ENCODE measurements at regions not wholly inside any gene's neighbourhood (a gene's known extent, or its start where the extent isn't known, plus 50 kb on each side); places are given as distances from the start of the nearest gene placed in this dataset.

DNA sequence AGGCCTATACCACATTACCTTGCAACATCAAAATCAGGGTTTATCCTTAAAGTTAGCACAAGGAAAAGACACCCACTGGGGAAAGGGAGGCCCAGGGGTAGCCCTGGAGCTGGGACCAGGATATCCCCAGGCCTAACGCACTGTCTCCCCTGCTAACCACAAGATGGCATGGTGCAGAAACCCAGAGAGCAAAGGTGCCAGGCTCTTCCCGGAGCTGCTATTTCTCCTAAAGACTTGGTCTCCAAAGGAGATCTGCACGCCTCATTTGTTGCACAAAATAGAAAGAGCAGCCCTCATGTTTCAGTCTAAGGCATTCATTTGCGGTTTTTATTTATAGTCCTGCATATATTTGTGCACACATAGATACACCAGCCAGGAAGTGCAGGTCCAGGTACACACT is 408.6 kb downstream of the SOX9 start:
- Mint-ChIP-seq H3K9me3 (no peaks in the 10 kb centered on the region), H3K4me1 (no peaks in the 10 kb centered on the region)

DNA sequence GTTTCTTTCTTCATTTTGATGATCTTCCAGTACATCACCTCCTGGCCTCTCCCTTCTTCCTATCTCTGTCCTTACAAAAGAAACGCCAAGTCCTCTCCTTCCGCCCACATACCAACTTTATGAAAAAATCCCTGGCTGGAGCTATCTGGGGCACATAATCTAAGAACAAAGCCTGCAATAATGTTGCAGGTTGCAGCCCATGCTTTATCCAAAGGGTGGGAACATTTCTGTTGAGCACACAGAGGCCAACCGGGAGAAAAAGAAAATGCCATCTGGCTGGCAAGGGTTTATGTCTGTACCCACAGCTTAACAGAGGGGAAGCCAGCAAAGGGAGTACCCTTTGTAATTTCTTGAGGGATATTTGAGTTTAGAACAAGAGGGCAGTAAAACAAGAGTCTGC is 409.6 kb downstream of the SOX9 start:
- Mint-ChIP-seq H3K9me3 (peaks cover 3% of the 10 kb centered on the region), H3K4me3 (no peak overlapping the region), H3K27me3 (peaks cover 5% of the 10 kb centered on the region), H3K4me1 (no peaks in the 10 kb centered on the region), H3K36me3 (no peaks in the 10 kb centered on the region), H3K27ac (no peak overlapping the region)
- DNase-seq (no peak), ATAC-seq (ENCODE audit: low read depth) (no peak)
- POLR2A ChIA-PET: no interaction called here

More for the DNA sequence above, 408.6 kb downstream of the SOX9 start:
- Mint-ChIP-seq H3K27ac (no peak overlapping the region), H3K27me3 (peaks cover 7% of the 10 kb centered on the region), H3K36me3 (no peaks in the 10 kb centered on the region), H3K4me3 (no peak overlapping the region)
- no peak for ATAC-seq (ENCODE audit: low read depth)
- POLR2A ChIA-PET: no interaction called here
- no peak for DNase-seq

DNA sequence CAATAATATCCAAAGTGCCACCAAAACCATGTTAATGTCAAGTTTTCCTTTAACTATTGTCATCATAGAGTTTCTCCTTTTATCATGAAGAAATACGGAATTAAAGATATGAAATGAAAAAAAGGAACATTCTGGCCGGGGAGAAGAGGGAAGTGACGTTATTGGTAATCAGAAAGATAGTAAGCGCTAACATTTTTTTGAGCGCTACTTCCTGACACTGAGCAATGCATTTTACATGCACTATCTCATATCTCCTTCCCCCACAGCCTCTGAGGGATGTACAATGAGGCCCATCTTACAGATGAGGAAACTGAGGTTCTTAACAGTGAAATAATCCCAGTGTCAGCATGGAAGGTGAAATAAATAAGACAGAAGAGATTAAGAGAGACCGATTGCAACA is 410.9 kb downstream of the SOX9 start:
- DNase-seq (no peak), ATAC-seq (ENCODE audit: low read depth) (no peak)
- Mint-ChIP-seq H3K27ac (no peak overlapping the region), H3K9me3 (peaks cover 3% of the 10 kb centered on the region), H3K36me3 (no peaks in the 10 kb centered on the region), H3K27me3 (peaks cover 5% of the 10 kb centered on the region), H3K4me1 (no peaks in the 10 kb centered on the region), H3K4me3 (no peak overlapping the region)
- POLR2A ChIA-PET: no interaction called here

DNA sequence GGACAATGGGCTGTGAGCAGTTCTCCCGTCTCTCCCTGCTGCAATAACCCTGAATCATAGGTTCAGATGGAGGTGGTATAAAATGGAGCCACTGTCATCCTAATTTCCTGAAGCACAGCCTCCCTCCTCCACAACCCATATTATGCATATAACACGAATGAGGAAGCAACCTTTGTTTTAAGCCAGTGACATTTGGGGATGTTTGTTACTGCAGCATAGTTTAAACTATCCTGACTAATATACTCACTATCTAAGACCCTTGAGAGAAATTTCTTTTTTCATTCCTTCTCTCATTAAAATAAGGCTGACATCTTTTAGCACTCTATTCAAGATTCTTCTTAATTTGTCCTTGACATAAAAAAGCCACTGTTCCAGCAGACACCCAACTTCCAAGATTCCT is 413.4 kb downstream of the SOX9 start:
- POLR2A ChIA-PET: no interaction called here
- no peak overlapping the region for H3K4me3 Mint-ChIP-seq
- H3K27ac Mint-ChIP-seq: no peak overlapping the region
- no peak for DNase-seq
- peaks cover 3% of the 10 kb centered on the region for H3K9me3 Mint-ChIP-seq
- no peaks in the 10 kb centered on the region for H3K4me1 Mint-ChIP-seq
- H3K36me3 Mint-ChIP-seq: no peaks in the 10 kb centered on the region
- peaks cover 9% of the 10 kb centered on the region for H3K27me3 Mint-ChIP-seq
- ATAC-seq (ENCODE audit: low read depth): no peak

DNA sequence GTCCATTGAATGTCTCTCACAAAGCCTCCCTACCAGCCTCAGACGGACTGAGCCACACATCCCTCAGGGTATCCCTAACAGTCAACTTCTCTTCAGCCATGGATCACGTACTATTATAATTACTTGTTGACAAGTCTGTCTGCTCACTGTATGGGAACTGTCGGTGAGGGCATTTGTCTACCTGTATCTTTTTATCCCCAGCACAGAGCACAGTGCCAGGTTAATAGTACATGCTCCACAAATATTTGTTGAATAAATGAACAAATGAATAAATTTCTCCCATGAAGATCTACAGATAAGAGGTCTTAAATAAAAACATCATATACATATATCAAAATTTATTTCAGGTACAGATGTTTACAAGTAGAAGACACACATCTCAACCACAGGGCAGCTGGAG is 414.0 kb downstream of the SOX9 start:
- Mint-ChIP-seq H3K9me3 (peaks cover 3% of the 10 kb centered on the region), H3K27me3 (peaks cover 12% of the 10 kb centered on the region), H3K36me3 (no peaks in the 10 kb centered on the region), H3K27ac (no peak overlapping the region), H3K4me3 (no peak overlapping the region), H3K4me1 (no peaks in the 10 kb centered on the region)
- DNase-seq (no peak), ATAC-seq (ENCODE audit: low read depth) (no peak)
- POLR2A ChIA-PET: no interaction called here

DNA sequence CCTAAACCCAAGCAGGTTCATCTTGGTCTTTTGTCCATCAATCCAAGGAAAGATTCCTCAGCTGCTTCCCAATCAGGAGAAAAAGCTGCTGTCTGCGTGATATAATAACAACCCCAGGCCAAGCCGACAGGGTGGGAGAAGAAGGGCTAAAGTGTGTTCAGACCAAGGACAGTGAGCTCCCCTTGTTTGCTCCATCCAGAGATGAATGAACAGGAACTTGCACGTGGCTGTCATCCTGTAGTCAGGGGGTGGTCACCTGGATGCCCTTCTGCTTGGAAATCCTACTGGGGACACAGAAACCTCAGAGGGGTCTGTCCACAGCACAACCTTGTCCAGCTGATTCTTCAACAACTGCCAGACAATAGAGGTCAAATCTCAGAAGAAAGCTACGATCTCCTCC is 414.5 kb downstream of the SOX9 start:
- no peak overlapping the region for H3K4me3 Mint-ChIP-seq
- peaks cover 13% of the 10 kb centered on the region for H3K27me3 Mint-ChIP-seq

DNA sequence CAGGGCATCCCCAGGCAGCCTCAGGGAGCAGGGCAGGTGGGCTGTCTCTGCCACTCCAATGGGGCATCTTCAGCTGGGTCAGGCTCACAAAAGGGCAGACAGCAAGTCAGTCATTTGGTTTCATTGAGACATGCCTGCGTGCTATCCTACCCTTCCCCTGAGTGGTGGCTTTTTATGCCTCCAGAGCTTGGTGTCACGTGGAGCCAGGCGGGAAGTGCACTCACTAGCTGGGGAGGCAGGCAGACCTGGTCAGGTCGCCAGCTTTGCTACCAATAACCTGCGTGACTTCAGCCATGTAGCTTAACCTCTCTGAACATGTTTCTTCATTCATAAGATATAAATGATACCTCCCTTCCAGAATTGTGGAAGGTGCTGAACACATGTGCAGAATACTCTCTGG is 415.0 kb downstream of the SOX9 start:
- POLR2A ChIA-PET: interaction anchor here (0.6 kb wide), 1 partner anchor 316 kb away, joined by 5 read pairs; no protein-coding TSS in a partner anchor
- no peak overlapping the region for H3K27ac Mint-ChIP-seq
- peaks cover 3% of the 10 kb centered on the region for H3K9me3 Mint-ChIP-seq
- no peak overlapping the region for H3K4me3 Mint-ChIP-seq
- ATAC-seq (ENCODE audit: low read depth) (no peak), DNase-seq (no peak)
- H3K4me1 Mint-ChIP-seq: no peaks in the 10 kb centered on the region
- peaks cover 12% of the 10 kb centered on the region for H3K27me3 Mint-ChIP-seq
- H3K36me3 Mint-ChIP-seq: no peaks in the 10 kb centered on the region

More for the DNA sequence above, 414.5 kb downstream of the SOX9 start:
- no peak for ATAC-seq (ENCODE audit: low read depth)
- POLR2A ChIA-PET: interaction anchor here (0.6 kb wide), 1 partner anchor 316 kb away, joined by 5 read pairs; no protein-coding TSS in a partner anchor
- Mint-ChIP-seq H3K36me3 (no peaks in the 10 kb centered on the region), H3K9me3 (peaks cover 3% of the 10 kb centered on the region), H3K27ac (no peak overlapping the region), H3K4me1 (no peaks in the 10 kb centered on the region)
- no peak for DNase-seq

DNA sequence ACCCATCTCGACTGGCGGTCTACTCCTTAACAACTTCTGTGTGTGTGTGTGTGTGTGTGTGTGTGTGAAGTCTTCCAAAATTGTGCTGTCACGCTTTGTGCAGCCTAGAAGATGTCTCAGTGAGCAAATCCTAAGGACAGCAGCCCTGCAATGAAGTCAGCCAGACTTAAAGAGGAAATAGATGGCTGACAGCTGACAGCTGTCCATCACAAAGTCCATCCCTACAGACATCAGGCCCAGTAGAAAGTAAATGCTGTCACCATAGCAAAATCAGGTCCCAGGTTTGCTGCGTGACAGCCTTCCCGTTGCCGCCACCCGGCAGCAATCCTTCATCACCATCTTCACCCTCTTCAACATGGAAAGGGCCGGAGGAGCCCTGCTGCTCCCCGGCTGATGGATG is 416.0 kb downstream of the SOX9 start:
- ATAC-seq (ENCODE audit: low read depth) (no peak), DNase-seq (no peak)
- no peaks in the 10 kb centered on the region for H3K4me1 Mint-ChIP-seq
- H3K4me3 Mint-ChIP-seq: no peak overlapping the region
- no peaks in the 10 kb centered on the region for H3K36me3 Mint-ChIP-seq
- peaks cover 13% of the 10 kb centered on the region for H3K27me3 Mint-ChIP-seq
- POLR2A ChIA-PET: no interaction called here
- no peak overlapping the region for H3K27ac Mint-ChIP-seq
- peaks cover 3% of the 10 kb centered on the region for H3K9me3 Mint-ChIP-seq

DNA sequence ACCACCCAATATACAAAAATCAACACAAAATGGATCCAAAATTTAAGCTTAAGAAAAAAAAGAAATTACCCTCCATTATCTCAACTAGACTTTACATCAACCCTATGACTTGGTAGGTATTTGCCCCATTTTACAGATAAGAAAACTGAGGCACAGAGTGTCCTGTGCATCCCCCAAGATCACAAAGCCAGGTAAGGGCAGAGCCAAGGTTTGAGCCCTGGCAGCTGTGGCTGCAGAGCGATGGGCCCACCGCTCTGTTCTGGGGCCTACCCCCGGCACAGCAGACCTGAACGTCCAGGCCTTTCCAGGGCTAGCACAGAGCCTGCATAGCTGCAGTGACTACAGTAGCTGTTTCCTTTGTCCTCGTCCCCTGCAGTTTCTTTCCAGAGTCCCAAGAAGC is 417.6 kb downstream of the SOX9 start:
- no peak for ATAC-seq (ENCODE audit: low read depth)
- Mint-ChIP-seq H3K4me1 (no peaks in the 10 kb centered on the region), H3K27ac (no peak overlapping the region), H3K36me3 (no peaks in the 10 kb centered on the region), H3K9me3 (peaks cover 3% of the 10 kb centered on the region), H3K27me3 (peaks cover 16% of the 10 kb centered on the region), H3K4me3 (no peak overlapping the region)
- DNase-seq: no peak
- POLR2A ChIA-PET: no interaction called here

DNA sequence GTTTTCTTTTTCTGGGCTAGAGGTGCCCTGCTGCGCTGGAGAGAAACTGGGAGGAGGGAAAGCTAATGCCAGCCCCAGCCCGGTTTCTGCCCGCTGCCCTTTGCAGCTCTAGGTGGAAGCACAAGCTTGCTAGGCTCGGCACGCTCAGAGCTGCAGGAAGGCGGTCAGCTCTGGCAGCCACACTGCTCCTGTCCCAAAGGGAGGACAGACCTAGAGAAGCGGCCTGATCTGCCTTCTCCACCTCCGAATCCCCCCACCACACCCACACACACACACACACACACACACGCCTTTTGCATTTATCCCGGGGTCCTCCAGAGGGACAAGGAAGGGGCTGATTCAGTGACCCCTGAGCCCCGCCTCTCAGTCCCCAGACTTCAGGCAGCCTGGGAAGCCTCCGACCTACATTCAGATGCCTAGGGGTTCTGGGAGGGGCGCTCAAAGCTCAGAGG is 418.1 kb downstream of the SOX9 start:
- Mint-ChIP-seq H3K27ac (no peak overlapping the region), H3K4me3 (no peak overlapping the region), H3K4me1 (no peaks in the 10 kb centered on the region), H3K27me3 (peaks cover 16% of the 10 kb centered on the region), H3K36me3 (no peaks in the 10 kb centered on the region), H3K9me3 (peaks cover 3% of the 10 kb centered on the region)
- POLR2A ChIA-PET: no interaction called here
- DNase-seq (no peak), ATAC-seq (ENCODE audit: low read depth) (no peak)

DNA sequence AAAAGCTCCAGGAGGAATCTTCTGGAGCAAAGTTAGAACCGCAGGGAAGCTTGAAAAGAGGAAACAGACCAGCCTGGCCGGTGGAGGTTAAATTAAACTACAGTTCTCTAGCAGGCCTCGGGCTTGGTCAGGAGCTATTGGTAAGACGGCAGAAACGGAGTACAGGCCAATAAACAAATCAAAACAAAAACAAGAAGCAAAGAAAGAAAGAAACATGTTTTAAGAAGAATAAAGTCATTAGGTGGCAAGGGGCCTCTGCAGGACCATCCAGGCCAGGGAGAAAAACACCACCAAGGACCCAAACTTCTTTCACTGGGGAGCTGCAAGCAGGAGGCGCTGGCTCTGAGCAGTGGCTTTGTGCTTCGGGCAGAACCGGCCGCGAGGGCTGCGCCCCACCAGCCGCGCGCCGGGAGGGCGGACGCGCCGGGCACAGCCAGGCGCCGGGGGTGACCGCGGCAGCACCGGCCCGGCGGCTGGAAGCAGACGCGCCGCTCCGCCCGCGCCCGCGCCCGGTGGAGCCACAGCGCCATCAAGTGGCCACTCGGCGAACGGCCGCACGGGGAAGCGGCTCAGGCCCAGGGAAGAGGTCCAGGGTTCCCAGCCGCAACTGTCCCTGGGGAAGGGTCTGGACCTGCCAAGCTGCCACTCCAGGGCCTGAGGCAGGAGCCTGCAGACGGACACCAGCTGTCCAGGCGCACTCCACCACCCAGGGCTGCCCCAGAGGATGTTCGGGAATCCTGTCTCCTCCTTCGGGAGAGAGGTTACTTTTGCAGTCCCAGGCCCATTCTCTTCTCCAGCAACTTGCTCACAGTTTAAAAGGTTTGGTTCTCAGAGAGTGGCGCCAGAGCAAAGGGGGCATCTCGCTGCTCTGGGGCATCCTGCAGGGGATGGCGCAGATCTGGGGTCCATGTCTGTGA is 419.4 kb downstream of the SOX9 start:
- DNase-seq: peak; percentile 83
- Mint-ChIP-seq H3K36me3 (no peaks in the 10 kb centered on the region), H3K4me3 (no peak overlapping the region), H3K27me3 (peaks cover 14% of the 10 kb centered on the region), H3K27ac (no peak overlapping the region), H3K9me3 (no peaks in the 10 kb centered on the region), H3K4me1 (no peaks in the 10 kb centered on the region)
- peak; percentile 85 for ATAC-seq (ENCODE audit: low read depth)
- POLR2A ChIA-PET: no interaction called here

DNA sequence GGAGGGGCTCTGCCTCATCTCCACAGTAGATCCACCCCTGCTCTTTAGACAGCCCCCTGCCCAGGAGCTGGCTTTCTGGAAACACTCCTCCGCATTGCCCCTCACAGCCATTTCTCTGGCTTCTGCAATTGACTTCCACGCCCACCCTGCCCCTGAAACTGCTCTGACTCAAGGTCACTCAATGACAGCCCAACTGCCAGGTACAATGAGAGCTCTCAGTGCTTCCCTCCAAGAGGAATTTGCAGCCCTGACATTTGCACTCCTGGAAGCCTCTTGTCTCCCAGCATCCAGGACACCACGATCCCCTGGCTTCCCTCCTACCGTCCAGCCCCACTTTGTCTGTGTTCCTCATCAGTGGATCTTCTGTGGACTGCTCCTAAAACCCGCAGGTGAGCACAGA is 421.5 kb downstream of the SOX9 start:
- peaks cover 14% of the 10 kb centered on the region for H3K27me3 Mint-ChIP-seq
- no peak for DNase-seq
- H3K4me3 Mint-ChIP-seq: no peak overlapping the region
- H3K27ac Mint-ChIP-seq: no peak overlapping the region
- H3K36me3 Mint-ChIP-seq: no peaks in the 10 kb centered on the region
- H3K4me1 Mint-ChIP-seq: no peaks in the 10 kb centered on the region
- POLR2A ChIA-PET: no interaction called here
- no peak for ATAC-seq (ENCODE audit: low read depth)
- H3K9me3 Mint-ChIP-seq: no peaks in the 10 kb centered on the region

DNA sequence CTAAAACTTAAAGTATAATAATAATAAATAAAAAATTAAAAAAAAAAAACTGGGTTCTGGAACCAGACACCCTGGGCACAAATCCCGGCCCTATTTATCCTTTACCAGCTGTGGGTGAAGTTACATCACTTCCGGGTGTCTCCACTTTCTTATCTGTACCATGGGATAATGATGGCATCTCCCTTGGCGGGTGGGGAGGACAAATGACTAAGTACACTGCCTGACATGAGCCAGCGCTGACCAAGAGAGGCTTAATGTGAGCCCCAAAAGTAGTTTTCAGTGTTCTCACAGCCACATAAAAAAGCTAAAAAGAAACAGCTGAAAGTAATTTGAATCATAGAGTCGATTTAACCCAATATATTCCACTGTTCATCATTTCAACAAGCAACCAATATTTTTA is 424.9 kb downstream of the SOX9 start:
- no peak overlapping the region for H3K4me3 Mint-ChIP-seq
- DNase-seq (no peak), ATAC-seq (ENCODE audit: low read depth) (no peak)
- H3K27me3 Mint-ChIP-seq: peaks cover 4% of the 10 kb centered on the region
- H3K4me1 Mint-ChIP-seq: no peaks in the 10 kb centered on the region
- no peaks in the 10 kb centered on the region for H3K9me3 Mint-ChIP-seq
- no peak overlapping the region for H3K27ac Mint-ChIP-seq
- H3K36me3 Mint-ChIP-seq: no peaks in the 10 kb centered on the region
- POLR2A ChIA-PET: no interaction called here

DNA sequence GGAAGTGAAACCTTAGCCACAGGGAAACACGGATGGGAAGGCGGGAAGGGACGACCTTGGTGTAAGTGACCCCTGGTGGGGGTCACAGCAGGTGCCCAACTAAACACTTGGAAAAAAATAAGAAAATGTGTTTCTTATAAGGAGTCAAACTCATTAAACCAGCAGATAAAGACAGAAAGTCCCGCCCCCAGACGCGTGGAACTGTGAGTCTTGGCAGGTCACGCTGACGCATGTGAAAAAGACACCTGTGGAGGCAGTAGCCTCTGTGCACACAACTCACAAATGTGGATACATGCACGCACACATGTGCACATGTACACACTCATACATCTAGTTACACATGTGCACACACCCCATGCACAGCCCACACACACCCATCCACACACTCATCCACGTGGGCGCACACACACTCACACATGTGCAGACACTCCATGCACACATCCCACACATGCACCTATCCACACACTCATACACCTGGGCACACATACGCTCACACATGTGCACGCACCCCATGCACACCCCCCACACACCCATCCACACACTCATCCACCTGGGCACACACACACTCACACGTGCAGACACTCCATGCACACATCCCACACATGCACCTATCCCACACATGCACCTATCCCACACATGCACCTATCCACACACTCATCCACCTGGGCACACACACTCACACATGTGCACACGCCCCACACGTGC is 432.4 kb downstream of the SOX9 start:
- H3K27ac Mint-ChIP-seq: no peak overlapping the region
- no peaks in the 10 kb centered on the region for H3K4me1 Mint-ChIP-seq
- no peaks in the 10 kb centered on the region for H3K27me3 Mint-ChIP-seq
- ATAC-seq (ENCODE audit: low read depth) (no peak), DNase-seq (no peak)
- POLR2A ChIA-PET: no interaction called here
- no peak overlapping the region for H3K4me3 Mint-ChIP-seq
- no peaks in the 10 kb centered on the region for H3K9me3 Mint-ChIP-seq
- no peaks in the 10 kb centered on the region for H3K36me3 Mint-ChIP-seq
